ENCODE measurements at regions not wholly inside any gene's neighbourhood (a gene's known extent, or its start where the extent isn't known, plus 50 kb on each side); places are given as distances from the start of the nearest gene placed in this dataset.
"Not testable (repeated sequence)": the region's sequence is repeated elsewhere in the genome, so short reads cannot be mapped to it uniquely, and the experiment has no call there.

DNA sequence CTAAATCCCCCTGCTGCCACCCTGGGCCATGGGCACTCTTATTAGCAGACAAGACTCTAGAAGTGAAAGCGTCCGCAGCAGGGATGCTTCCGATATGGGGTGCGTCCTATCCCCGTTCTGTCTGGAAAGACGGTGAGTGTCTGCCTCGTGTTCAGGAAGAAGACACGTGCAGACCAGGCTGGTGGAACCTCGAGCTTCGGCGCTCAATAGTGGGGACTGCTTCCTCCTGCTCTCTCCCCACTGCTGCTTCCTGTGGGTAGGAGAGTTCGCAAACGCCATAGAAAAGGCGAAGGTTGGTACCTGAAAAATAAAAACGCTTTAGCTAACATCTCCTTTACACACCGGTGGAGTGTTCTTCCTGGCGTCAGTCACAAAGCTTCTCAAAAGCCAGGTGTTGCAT, 67.7 kb upstream of the LYZL2 start:
- H4K8ac ChIP-seq (ENCODE audit: extremely low read depth, insufficient read depth, low read length); H3K14ac ChIP-seq (ENCODE audit: insufficient read length); H3K23ac ChIP-seq (ENCODE audit: insufficient read length); H2BK15ac ChIP-seq (ENCODE audit: low read length); H3K27ac ChIP-seq (ENCODE audit: low read depth, low read length); H4K91ac ChIP-seq (replicated peaks; ENCODE audit: insufficient read length, low read length); H3K4ac ChIP-seq (replicated peaks; ENCODE audit: insufficient read length, low read depth, low read length); H3K4me3 ChIP-seq (ENCODE audit: extremely low read depth in 1 of 4, insufficient read depth in 2 of 4, low read depth in 3 of 4, low read length in 4 of 4); H2AFZ ChIP-seq (ENCODE audit: low read length); H3K79me1 ChIP-seq (ENCODE audit: low read depth, low read length); H4K5ac ChIP-seq (ENCODE audit: insufficient read length, low read depth, low read length); H3K56ac ChIP-seq (replicated peaks; ENCODE audit: insufficient read length, low read depth, low read length); FAIRE-seq; H3K9me3 ChIP-seq (ENCODE audit: insufficient read depth in 2 of 2, low read depth in 1 of 2, low read length in 1 of 2); H4K20me1 ChIP-seq (replicated peaks in 1 of 2; ENCODE audit: control insufficient read depth in 1 of 2, insufficient read depth in 2 of 2, low read length in 2 of 2); H3K27me3 ChIP-seq (replicated peaks in 1 of 4; ENCODE audit: control insufficient read depth in 3 of 4, extremely low read depth in 1 of 4, insufficient read depth in 3 of 4, low read length in 3 of 4); H3K79me2 ChIP-seq (ENCODE audit: control insufficient read depth in 1 of 2, insufficient read depth in 2 of 2, low read length in 2 of 2); H3K23me2 ChIP-seq (ENCODE audit: low read depth, low read length); DNase-seq (ENCODE audit: low read depth in 1 of 2, low spot score in 2 of 2); H2BK20ac ChIP-seq (ENCODE audit: low read length); H3K18ac ChIP-seq (ENCODE audit: extremely low read depth, low read length); H2BK12ac ChIP-seq (ENCODE audit: low read depth, low read length); POLR2A ChIA-PET (ENCODE audit: partially characterized antibody); H2BK5ac ChIP-seq (ENCODE audit: low read depth, low read length); H3K36me3 ChIP-seq (ENCODE audit: control insufficient read depth in 2 of 4, insufficient read depth in 4 of 4, low read length in 3 of 4); H2BK120ac ChIP-seq (replicated peaks; ENCODE audit: low read depth, low read length); H3K4me2 ChIP-seq (ENCODE audit: insufficient read depth in 1 of 2, low read depth in 2 of 2, low read length in 2 of 2); H3K9ac ChIP-seq (replicated peaks in 1 of 4; ENCODE audit: extremely low read depth in 1 of 4, low read depth in 3 of 4, low read length in 3 of 4); H2AK5ac ChIP-seq (ENCODE audit: low read depth, low read length): not testable (repeated sequence)
- CTCF ChIA-PET (ENCODE audit: partially characterized antibody) = interaction anchor here (1.1 to 2.3 kb wide), 5 partner anchors 10 to 58 kb away, joined by 3 to 7 read pairs (median 5); no protein-coding TSS in a partner anchor
- peaks cover 0 to 11% (median 6%) of the 10 kb centered on the region in 4 experiments; a peak in 5 of 7 replicates for H3K4me1 ChIP-seq (replicated peaks in 1 of 4; ENCODE audit: control insufficient read depth in 3 of 4, insufficient read depth in 4 of 4, low read length in 3 of 4)
- WGBS, 2 experiments (ENCODE audit: extremely low coverage in 1 of 2, insufficient coverage in 1 of 2, insufficient read length in 1 of 2, insufficient replicate concordance in 2 of 2, low coverage in 1 of 2, low lambda C conversion rate in 2 of 2, missing lambda C conversion rate in 1 of 2) = 74% methylated on average over 17 of the region's 17 CpGs; no CpG with 5 or more reads in 1 of the 2 experiments

Data from H1 (cell line).